Ureter (tissue), 1 donor: ENCODE measurements at regions not wholly inside any gene's neighbourhood (a gene's known extent, or its start where the extent isn't known, plus 50 kb on each side); places are given as distances from the start of the nearest gene placed in this dataset.

Experiments used
- DNase-seq: peaks from one replicate; pipeline ENCODE4 v3.0.0-alpha.2; 2020; ENCODE audit warnings: low spot score
- donor health status: DM: yes; HTN: yes; CAD: no.

GRCh38 chr7:142409471-142409870, 151.6 kb upstream of the PRSS58 start:
- no peak for DNase-seq

- no peak for DNase-seq
These were observed 150.9 kb upstream of the PRSS58 start for GRCh38 chr7:142408794-142409193.

- no peak for DNase-seq
These were observed 150.2 kb upstream of the PRSS58 start for GRCh38 chr7:142407939-142408570.

- DNase-seq = no peak
These were observed 147.4 kb upstream of the PRSS58 start for GRCh38 chr7:142405122-142405765.

- no peak for DNase-seq
These were observed 144.1 kb upstream of the PRSS58 start for GRCh38 chr7:142401951-142402350.

- DNase-seq = no peak
These were observed 142.2 kb upstream of the PRSS58 start for GRCh38 chr7:142400042-142400533.

GRCh38 chr7:142391191-142391992, 133.5 kb upstream of the PRSS58 start:
- no peak for DNase-seq

- DNase-seq = no peak
These were observed 131.7 kb upstream of the PRSS58 start for GRCh38 chr7:142389544-142389943.

- DNase-seq = no peak
These were observed 127.9 kb upstream of the PRSS58 start for GRCh38 chr7:142385491-142386340.

GRCh38 chr7:142384493-142384922, 126.7 kb upstream of the PRSS58 start:
- DNase-seq = no peak

GRCh38 chr7:142383841-142384492, 126.1 kb upstream of the PRSS58 start:
- DNase-seq = no peak

- no peak for DNase-seq
These were observed 124.0 kb upstream of the PRSS58 start for GRCh38 chr7:142381727-142382390.

- no peak for DNase-seq
These were observed 122.2 kb upstream of the PRSS58 start for GRCh38 chr7:142380069-142380468.

GRCh38 chr7:142379201-142379885, 121.5 kb upstream of the PRSS58 start:
- no peak for DNase-seq

- DNase-seq = no peak
These were observed 119.7 kb upstream of the PRSS58 start for GRCh38 chr7:142377567-142377966.

- no peak for DNase-seq
These were observed 118.6 kb upstream of the PRSS58 start for GRCh38 chr7:142376356-142376997.

- DNase-seq = no peak
These were observed 118.0 kb upstream of the PRSS58 start for GRCh38 chr7:142375710-142376313.

- DNase-seq = no peak
These were observed 114.9 kb upstream of the PRSS58 start for GRCh38 chr7:142372727-142373126.
